SU-DHL-6 (cell line): ENCODE measurements at regions not wholly inside any gene's neighbourhood (a gene's known extent, or its start where the extent isn't known, plus 50 kb on each side); places are given as distances from the start of the nearest gene placed in this dataset.

Source experiments
- H2AFZ ChIP-seq: fragments of 200-600 bp; sonication (generic); 2 replicates; pipeline ENCODE4 v1.6.1; 2014; ENCODE audit warnings: low read depth, mild to moderate bottlenecking, moderate library complexity, mixed read lengths, antibody characterized with exemption, low read length; ENCODE audit not compliant: severe bottlenecking
- H3F3A ChIP-seq: fragments of 200-600 bp; shearing (Covaris generic); 2 replicates; pipeline ENCODE4 v1.6.0; 2016; ENCODE audit warnings: antibody characterized with exemption, mild to moderate bottlenecking; ENCODE audit not compliant: insufficient read depth
- H3K27ac ChIP-seq: fragments of 200-600 bp; sonication (generic); 2 replicates; pipeline ENCODE4 v1.5.1; 2016; ENCODE audit warnings: low read depth, mild to moderate bottlenecking, low read length, moderate library complexity, mixed read lengths
- H3K27me3 ChIP-seq: fragments of 200-600 bp; sonication (generic), shearing (Covaris generic); 2 replicates; pipeline ENCODE4 v1.6.0; 2014; ENCODE audit warnings: mild to moderate bottlenecking, low read length
- H3K36me3 ChIP-seq: fragments of 200-600 bp; sonication (generic); 2 replicates; pipeline ENCODE4 v1.6.1; 2014; ENCODE audit warnings: mild to moderate bottlenecking, low read length, mixed read lengths
- H3K4me2 ChIP-seq: fragments of 300-600, 200-600 bp; shearing (Covaris generic), sonication (generic); 2 replicates; pipeline ENCODE4 v1.6.0; 2014; ENCODE audit warnings: low read length, low read depth, mild to moderate bottlenecking; ENCODE audit not compliant: poor library complexity, severe bottlenecking
- H3K4me3 ChIP-seq: fragments of 200-600 bp; sonication (generic); 2 replicates; pipeline ENCODE4 v1.5.1; 2014; ENCODE audit warnings: antibody characterized with exemption, low read length, mild to moderate bottlenecking, mixed read lengths; ENCODE audit not compliant: insufficient read depth, poor library complexity, severe bottlenecking
- H3K79me2 ChIP-seq: fragments of 200-600 bp; sonication (generic); 2 replicates; pipeline ENCODE4 v1.6.1; 2014; ENCODE audit warnings: mild to moderate bottlenecking, low read length, moderate library complexity; ENCODE audit not compliant: insufficient read depth
- H3K9ac ChIP-seq: fragments of 200-600 bp; sonication (generic); 2 replicates; pipeline ENCODE4 v1.7.0; 2014; ENCODE audit warnings: mild to moderate bottlenecking, low read length
- H3K9me2 ChIP-seq: fragments of 200-600 bp; sonication (generic); replicated peaks from 2 replicates; pipeline ENCODE4 v1.6.1; 2014; ENCODE audit warnings: low read length; ENCODE audit not compliant: insufficient read depth
- H3K9me3 ChIP-seq: fragments of 200-600 bp; sonication (generic); 2 replicates; pipeline ENCODE4 v1.6.1; 2014; ENCODE audit warnings: low read length, mixed read lengths; ENCODE audit not compliant: insufficient read depth
- H4K20me1 ChIP-seq: fragments of 200-600 bp; sonication (generic); 2 replicates; pipeline ENCODE4 v1.6.1; 2014; ENCODE audit warnings: low read depth, mild to moderate bottlenecking, antibody characterized with exemption, low read length, moderate library complexity, mixed read lengths
- EZH2phosphoT487 ChIP-seq: fragments of 200-600 bp; sonication (generic), shearing (Covaris generic); conservative IDR thresholded peaks from 2 replicates; pipeline ENCODE4 v1.6.1; 2018; ENCODE audit warnings: mild to moderate bottlenecking, antibody characterized with exemption, low read length, moderate library complexity, mixed read lengths
- TF ChIP-seq, protein P1 (sequence below): fragments of 200-600 bp; sonication (generic); IDR thresholded peaks from one replicate; pipeline ENCODE4 v1.5.1; 2017; ENCODE audit warnings: antibody characterized with exemption, mild to moderate bottlenecking, low read length, moderate library complexity; ENCODE audit not compliant: insufficient read depth, poor library complexity, severe bottlenecking

DNA sequence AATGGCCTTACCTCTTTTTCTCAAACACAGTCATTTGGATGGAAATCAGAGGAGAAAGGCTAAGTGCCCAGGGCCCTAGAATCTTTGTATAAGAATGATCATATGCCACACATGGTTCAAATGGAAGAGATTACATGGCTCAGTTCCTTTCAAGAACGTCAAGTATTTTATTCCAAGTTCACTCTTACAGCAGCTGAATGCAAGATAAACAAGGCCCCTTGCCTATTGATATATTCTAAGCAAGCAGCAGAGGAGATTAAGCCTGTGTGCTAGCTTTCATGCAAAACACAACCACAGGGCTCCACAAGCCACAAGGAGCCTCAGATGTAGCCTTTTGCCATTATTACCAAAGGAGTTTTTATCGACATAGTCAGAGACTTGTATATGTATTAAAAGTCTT is 55.3 kb upstream of the SLCO6A1 start:
- Histone ChIP-seq H3K36me3 (no peaks in the 10 kb centered on the region), H3K4me3 (no peak overlapping the region), H3F3A (no peaks in the 10 kb centered on the region), H3K27ac (no peak overlapping the region), H3K79me2 (no peaks in the 10 kb centered on the region), H3K9me3 (no peaks in the 10 kb centered on the region), H2AFZ (no peak overlapping the region), H3K9ac (no peak overlapping the region), H3K27me3 (no peaks in the 10 kb centered on the region), H3K9me2 (no peaks in the 10 kb centered on the region), H3K4me2 (no peak overlapping the region), H4K20me1 (no peaks in the 10 kb centered on the region)
- TF ChIP-seq, protein P1, sequence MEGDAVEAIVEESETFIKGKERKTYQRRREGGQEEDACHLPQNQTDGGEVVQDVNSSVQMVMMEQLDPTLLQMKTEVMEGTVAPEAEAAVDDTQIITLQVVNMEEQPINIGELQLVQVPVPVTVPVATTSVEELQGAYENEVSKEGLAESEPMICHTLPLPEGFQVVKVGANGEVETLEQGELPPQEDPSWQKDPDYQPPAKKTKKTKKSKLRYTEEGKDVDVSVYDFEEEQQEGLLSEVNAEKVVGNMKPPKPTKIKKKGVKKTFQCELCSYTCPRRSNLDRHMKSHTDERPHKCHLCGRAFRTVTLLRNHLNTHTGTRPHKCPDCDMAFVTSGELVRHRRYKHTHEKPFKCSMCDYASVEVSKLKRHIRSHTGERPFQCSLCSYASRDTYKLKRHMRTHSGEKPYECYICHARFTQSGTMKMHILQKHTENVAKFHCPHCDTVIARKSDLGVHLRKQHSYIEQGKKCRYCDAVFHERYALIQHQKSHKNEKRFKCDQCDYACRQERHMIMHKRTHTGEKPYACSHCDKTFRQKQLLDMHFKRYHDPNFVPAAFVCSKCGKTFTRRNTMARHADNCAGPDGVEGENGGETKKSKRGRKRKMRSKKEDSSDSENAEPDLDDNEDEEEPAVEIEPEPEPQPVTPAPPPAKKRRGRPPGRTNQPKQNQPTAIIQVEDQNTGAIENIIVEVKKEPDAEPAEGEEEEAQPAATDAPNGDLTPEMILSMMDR: no peak

DNA sequence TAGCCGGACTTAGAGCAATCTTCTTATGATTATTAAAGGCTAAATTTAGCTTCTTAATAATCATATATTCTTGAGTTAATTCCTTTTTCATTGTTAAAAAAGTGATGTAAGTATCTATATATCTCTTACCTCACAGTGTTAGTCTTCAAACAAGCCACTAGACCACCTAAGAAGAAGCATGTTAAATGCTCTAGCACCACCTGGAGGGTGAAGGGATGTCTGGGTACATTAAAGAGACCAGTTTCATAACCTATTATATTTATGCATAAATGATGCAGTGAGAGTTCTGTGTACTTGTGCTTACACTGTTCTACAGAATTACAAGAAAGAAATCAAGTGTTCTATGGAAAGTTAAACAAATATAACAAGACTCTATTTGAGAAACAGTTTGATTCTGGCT is 55.9 kb upstream of the SLCO6A1 start:
- no peaks in the 10 kb centered on the region for H3K79me2 ChIP-seq
- H4K20me1 ChIP-seq: no peaks in the 10 kb centered on the region
- no peaks in the 10 kb centered on the region for H3K9me2 ChIP-seq
- no peak overlapping the region for H3K4me2 ChIP-seq
- no peak overlapping the region for H3K27ac ChIP-seq
- no peaks in the 10 kb centered on the region for H3K27me3 ChIP-seq
- H3K9me3 ChIP-seq: no peaks in the 10 kb centered on the region
- H2AFZ ChIP-seq: no peak overlapping the region
- no peak overlapping the region for H3K9ac ChIP-seq
- no peak overlapping the region for H3K4me3 ChIP-seq
- H3K36me3 ChIP-seq: no peaks in the 10 kb centered on the region
- no peak for TF ChIP-seq EZH2phosphoT487
- TF ChIP-seq, protein P1: no peak
- H3F3A ChIP-seq: no peaks in the 10 kb centered on the region

DNA sequence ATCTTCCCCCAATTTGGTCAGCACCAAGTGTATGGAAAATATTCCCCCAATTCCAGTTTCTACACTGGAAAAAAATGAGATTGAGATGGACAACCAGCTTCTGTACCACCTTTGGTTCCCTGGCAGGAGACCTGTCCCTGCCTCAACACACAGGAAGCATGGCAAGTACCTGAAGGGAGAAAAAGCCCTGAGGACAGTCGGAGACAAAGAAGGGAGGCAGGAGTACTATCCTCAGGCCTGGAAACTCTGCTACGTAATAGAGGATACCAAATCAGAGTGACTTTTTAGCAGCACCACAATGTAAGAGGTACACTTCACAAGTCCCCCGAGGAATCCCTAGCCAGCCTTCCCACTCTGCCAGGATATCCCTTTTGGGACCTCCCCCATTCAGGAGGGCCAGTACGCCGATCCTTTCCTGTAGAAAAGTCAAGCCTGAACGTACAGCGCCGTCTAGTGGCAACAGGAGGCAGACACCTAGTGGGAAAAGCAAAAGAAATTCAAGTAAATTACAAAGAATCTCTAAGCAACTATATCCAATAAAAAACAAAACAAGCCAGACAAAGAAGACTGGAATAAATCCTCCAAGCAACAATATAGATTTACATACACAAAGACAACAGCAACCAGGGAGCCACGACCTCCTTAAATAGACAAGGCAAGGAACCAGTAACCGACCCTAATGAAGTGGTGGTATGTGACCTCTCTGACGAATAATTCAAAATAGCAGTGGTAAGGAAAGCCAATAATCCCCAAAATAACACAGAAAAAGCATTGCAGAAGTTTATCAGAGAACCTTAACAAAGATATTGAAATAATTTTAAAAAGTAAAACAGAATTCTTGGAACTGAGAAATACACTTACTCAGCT is 63.3 kb upstream of the SLCO6A1 start:
- Histone ChIP-seq H3K27ac (no peak overlapping the region), H4K20me1 (no peaks in the 10 kb centered on the region), H2AFZ (no peak overlapping the region), H3K9ac (no peak overlapping the region), H3K27me3 (no peaks in the 10 kb centered on the region), H3K9me3 (no peaks in the 10 kb centered on the region), H3K9me2 (no peaks in the 10 kb centered on the region), H3K4me3 (no peak overlapping the region), H3K79me2 (no peaks in the 10 kb centered on the region), H3K4me2 (no peak overlapping the region), H3K36me3 (no peaks in the 10 kb centered on the region), H3F3A (no peaks in the 10 kb centered on the region)
- no peak for TF ChIP-seq EZH2phosphoT487
- TF ChIP-seq, protein P1: peak; percentile 65
